ENCODE measurements at regions not wholly inside any gene's neighbourhood (a gene's known extent, or its start where the extent isn't known, plus 50 kb on each side); places are given as distances from the start of the nearest gene placed in this dataset.
A peak's percentile ranks its signal among the peaks of the same experiment; 100 is the strongest.

DNA sequence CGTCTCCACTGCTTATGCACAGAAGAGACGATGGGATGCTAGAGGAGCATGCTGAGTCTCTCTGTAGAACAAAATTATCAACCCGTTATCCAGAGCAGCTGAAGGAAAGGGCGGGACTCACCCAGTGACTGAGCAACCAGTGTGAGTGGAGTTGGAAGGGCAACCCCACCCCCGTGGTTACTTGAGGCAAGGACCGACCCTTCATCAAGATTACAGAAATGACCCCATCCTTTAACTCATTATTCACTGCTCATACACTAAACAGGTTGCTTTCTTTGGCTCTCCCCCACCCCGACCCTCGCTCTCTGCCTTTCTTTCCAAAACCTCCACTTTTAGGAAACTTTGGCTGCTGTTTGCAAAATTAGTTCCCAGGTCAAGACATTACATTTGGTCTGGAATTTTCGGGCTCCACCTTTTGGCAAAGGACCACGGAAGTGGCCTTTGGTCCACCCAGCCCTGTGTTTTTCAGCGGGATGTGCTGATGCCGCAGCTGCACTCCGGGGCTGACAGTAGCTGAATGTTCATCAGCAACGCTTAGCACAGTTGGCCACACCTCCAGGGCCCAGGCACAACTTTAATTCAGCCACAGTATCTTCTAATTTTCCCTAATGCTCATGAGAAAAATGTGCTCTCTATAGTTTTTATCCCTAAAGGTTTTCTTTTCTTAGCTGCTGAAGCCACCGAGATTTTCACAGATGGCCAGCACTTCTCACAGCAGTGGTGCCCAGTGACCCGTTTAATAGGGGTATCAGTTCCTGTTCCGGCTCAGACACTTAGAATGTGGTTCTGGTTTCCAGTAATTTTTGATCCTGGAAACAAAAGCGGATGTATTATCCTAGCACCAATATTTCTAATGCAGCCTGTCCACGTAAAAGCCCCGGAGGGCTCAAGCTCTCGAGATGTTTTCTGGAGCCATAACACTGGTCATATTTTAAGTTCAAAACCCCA lies 103.6 kb upstream of the NXT1 start:
- Mint-ChIP-seq H3K27ac (no peak overlapping the region), H3K9me3 (no peaks in the 10 kb centered on the region), H3K4me3 (no peak overlapping the region), H3K36me3 (no peaks in the 10 kb centered on the region), H3K4me1 (no peaks in the 10 kb centered on the region)
- no peak for DNase-seq (ENCODE audit: low spot score in 2 of 2)
- ATAC-seq, result no peak

DNA sequence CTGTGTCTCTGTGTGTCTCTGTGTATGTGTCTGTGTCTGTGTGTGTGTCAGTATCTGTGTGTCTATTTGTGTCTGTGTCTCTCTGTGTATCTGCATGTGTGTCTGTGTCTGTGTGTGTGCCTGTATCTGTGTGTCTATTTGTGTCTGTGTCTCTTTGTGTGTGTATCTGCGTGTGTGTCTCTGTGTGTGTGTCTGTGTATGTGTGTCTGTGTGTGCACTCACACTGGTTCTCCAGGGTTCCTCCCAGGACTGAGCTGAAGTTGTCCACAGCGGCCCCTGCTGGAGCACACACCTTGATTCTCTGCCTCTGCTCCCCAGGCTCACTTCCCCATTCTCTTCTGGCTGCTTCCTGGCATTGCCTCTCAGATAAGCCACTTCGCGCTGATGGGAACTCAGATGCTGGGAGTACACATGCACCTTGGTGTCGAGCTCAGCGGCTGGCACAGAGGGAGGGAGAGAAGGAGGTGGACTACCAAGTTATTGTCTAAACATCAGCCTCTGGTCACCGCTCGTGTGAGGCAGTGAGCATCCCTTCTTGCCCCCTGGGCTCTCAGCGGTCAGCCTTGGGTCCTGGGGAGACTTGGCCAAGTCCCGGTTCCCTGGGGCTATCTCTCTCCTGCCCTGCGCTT lies 104.9 kb upstream of the NXT1 start:
- ATAC-seq, result peak; percentile 55
- Mint-ChIP-seq H3K4me1 (no peaks in the 10 kb centered on the region), H3K36me3 (no peaks in the 10 kb centered on the region), H3K9me3 (peaks cover 2% of the 10 kb centered on the region), H3K27ac (no peak overlapping the region), H3K4me3 (no peak overlapping the region)
- DNase-seq (ENCODE audit: low spot score in 2 of 2), result no peak

DNA sequence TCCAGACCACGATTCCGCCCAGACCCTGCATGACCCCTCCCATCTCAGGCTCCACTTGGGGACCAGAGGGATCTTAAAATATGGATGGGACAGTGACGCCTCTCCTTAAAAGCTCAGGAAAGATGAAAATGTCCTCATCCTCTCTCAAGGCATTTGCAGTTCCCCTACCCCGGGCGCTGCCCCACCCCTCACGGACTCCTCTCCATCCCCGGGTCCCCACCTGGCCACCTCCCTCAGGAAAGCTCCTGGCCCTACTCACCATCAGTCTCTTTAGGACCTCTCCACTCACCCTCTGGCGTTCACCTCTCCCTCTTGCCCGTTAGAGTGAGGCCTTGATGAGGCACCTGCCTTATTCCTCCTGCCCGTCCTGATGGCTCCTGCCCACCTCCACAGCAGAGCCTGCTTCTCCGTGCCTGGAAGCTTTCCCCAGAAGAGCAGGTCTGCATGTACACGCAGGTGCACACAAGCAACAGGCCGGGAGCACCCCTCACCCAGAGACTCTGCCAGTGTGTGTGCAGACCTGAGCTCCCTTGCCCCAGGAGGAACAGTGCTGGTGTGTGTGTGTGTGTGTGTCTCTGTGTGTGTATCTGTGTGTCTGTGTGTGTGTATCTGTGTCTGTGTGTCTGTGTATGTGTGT lies 105.6 kb upstream of the NXT1 start:
- ATAC-seq (peak; percentile 31), DNase-seq (ENCODE audit: low spot score in 2 of 2) (no peak)
- H3K9me3 Mint-ChIP-seq, result peaks cover 2% of the 10 kb centered on the region
- no peaks in the 10 kb centered on the region for H3K4me1 Mint-ChIP-seq
- H3K4me3 Mint-ChIP-seq, result no peak overlapping the region
- no peaks in the 10 kb centered on the region for H3K36me3 Mint-ChIP-seq
- H3K27ac Mint-ChIP-seq, result no peak overlapping the region

DNA sequence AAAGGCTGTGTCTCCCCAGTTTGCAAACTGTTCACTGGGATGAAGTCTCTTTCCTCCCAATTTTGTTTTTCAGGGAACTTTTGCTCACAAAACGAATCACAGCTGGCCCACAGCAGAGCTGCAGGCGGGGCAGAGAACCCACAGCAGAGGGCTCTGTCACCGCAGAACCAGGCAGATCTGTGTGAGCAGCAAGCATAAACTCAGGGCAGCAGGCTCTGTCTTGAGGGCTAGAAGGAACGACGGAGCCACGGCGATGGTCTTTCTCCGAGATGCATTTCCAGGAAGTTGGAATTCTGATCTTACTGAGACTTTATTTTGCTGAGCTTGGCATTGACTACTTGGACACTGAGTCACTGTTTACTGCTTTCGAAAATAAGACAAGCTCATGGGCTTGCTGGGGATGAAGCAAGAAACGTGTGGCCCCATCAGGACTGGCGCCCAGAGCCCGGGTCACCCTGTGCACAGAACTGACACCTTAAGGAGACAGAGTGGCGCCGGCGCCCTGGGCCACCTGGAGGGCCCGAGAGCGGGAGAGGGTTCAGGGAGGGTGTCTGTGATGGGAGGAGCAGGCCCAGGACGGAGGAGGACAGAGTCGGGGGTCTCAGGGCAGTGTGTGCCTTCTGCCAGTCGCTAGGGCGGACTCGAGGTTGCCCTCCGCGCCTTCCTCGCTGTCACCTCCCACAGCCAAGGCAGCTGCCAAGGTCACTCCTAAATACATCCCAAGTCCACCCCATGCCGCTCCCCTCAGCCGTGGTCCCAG lies 106.3 kb upstream of the NXT1 start:
- ATAC-seq (no peak), DNase-seq (ENCODE audit: low spot score in 2 of 2) (no peak)
- peaks cover 8% of the 10 kb centered on the region for H3K9me3 Mint-ChIP-seq
- no peak overlapping the region for H3K27ac Mint-ChIP-seq
- no peak overlapping the region for H3K4me3 Mint-ChIP-seq
- no peaks in the 10 kb centered on the region for H3K4me1 Mint-ChIP-seq
- H3K36me3 Mint-ChIP-seq, result no peaks in the 10 kb centered on the region

DNA sequence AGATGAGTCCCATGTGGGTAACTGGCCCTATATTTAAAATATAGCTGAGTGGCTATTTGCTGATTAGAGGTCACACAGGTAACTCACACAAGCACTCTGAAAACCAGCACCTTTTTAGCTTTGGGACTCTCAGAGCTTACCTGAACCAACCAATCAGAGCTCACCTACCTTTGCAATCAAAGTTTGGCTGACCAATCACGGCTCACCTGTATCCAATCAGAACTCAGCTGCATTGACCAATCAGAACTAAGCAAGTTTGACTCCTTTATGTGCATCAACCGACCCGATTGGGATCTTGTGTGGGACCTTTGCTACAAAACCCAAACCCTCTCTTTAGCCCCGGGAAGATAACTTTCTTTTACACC lies 106.8 kb upstream of the NXT1 start:
- Mint-ChIP-seq H3K9me3 (peaks cover 13% of the 10 kb centered on the region), H3K36me3 (no peaks in the 10 kb centered on the region), H3K27ac (no peak overlapping the region), H3K4me1 (no peaks in the 10 kb centered on the region), H3K4me3 (no peak overlapping the region)
- ATAC-seq (no peak), DNase-seq (ENCODE audit: low spot score in 2 of 2) (no peak)

DNA sequence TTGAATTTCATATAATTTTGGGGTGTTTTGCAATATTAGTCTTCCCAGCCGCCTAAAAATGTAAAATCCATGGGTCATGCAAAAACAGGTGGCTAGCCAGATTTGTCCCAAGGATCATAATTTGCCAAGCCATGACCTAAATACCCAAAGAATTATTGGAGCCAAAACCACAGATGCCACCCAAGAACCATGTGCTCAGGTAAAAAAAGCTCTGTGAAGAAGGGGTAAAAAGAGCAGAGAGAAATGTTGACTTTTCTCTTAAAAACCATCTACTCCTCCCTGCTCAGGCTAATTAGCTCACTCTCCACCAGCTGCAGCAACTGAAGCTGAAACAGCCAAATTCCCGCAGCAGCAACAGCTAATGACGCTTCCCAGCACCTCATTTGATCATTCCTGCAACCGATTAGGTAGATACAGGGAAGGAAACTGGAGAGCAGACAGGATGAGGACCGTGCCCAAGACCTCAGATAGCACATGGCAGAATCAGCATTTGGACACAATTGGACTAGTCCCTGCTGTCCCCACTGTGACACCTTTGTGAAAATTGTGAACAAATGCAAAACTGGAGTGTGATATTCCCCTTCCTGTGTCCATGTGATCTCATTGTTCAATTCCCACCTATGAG lies 107.9 kb upstream of the NXT1 start:
- DNase-seq (ENCODE audit: low spot score in 2 of 2) (peak in 1 of 2 donors; percentile 6), ATAC-seq (no peak)
- Mint-ChIP-seq H3K4me1 (no peaks in the 10 kb centered on the region), H3K27ac (no peak overlapping the region), H3K9me3 (peaks cover 15% of the 10 kb centered on the region), H3K36me3 (no peaks in the 10 kb centered on the region), H3K4me3 (no peak overlapping the region)

DNA sequence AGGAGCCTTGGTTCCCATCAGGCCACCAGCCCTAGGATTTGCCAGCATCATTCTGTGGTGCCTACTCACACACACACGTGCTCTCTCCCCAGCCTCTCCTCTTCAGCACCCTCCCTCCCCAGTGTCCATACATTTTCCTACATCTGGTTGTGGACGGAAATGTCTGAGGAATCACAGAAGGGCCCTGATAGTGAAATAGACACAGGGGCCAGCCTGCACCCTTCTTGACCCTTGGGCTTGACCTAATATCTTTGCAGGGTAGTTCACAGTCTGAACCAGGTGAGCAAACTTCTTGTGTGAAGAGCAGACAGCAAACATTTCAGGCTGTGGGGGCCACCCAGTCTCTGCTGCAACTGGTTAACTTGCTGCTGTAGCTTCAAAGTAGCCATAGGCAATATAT lies 108.5 kb upstream of the NXT1 start:
- Mint-ChIP-seq H3K27ac (no peak overlapping the region), H3K9me3 (peaks cover 15% of the 10 kb centered on the region), H3K4me3 (no peak overlapping the region), H3K4me1 (no peaks in the 10 kb centered on the region), H3K36me3 (no peaks in the 10 kb centered on the region)
- ATAC-seq (no peak), DNase-seq (ENCODE audit: low spot score in 2 of 2) (peak in 1 of 2 donors; percentile 6)

DNA sequence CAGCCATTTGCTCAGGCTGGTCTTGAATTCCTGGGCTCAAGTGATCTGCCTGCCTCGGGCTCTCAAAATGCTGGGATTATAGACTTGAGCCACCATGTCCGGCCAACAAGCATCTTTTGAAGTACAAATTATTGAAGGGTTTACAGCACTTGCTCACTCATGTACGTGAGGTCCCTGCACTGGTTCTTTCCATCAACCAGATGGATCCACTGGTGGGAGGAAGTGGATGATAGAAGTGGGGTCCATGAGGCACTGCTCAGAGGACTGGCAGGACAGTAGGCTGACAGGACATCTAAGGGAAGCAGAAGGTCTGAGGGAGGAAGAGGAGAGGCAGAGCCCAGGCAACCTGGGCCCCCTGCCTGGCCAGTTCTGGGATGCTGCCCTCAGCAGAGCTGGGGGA lies 109.2 kb upstream of the NXT1 start:
- no peaks in the 10 kb centered on the region for H3K4me1 Mint-ChIP-seq
- no peak overlapping the region for H3K27ac Mint-ChIP-seq
- ATAC-seq, result no peak
- no peak overlapping the region for H3K4me3 Mint-ChIP-seq
- H3K9me3 Mint-ChIP-seq, result peaks cover 15% of the 10 kb centered on the region
- DNase-seq (ENCODE audit: low spot score in 2 of 2), result peak in 1 of 2 donors; percentile 22
- H3K36me3 Mint-ChIP-seq, result no peaks in the 10 kb centered on the region

DNA sequence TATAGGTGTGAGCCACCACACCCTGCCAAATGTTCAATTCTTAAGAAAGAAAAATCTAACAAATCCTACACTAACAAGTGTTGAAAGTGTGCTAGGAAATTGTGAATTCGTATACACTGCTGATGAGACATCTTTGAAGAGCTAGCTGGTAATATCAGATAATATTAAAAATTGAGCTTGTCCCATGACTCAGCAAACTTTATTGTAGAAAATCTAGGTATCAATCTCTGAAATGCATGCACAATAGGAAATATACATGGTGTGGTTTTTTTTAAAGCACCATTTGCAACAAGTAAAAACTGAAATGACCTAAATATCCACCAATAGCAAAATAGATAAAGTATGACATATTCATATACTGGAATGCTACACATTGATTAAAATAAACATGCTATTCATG lies 110.1 kb upstream of the NXT1 start:
- Mint-ChIP-seq H3K27ac (no peak overlapping the region), H3K36me3 (no peaks in the 10 kb centered on the region), H3K4me3 (no peak overlapping the region), H3K9me3 (peaks cover 15% of the 10 kb centered on the region), H3K4me1 (no peaks in the 10 kb centered on the region)
- DNase-seq (ENCODE audit: low spot score in 2 of 2) (no peak), ATAC-seq (no peak)

DNA sequence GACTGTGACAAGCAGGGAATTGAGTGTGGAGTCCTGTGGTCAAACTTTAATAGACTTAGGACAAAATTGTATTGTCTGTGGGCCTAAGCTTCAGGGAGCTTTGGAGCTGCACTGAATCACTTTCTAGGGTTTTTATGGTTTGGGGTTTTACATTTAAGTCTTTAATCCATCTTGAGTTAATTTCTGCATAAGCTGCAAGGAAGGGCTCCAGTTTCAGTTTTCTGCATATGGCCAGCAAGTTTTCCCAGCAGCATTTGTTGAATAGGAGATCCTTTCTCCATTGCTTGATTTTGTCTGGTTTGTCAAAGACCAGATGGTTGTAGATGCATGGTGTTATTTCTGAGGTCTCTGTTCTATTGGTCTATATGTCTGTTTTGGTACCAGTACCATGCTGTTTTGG lies 113.4 kb upstream of the NXT1 start:
- peak in 1 of 2 donors; percentile 2 for DNase-seq (ENCODE audit: low spot score in 2 of 2)
- Mint-ChIP-seq H3K27ac (no peak overlapping the region), H3K36me3 (no peaks in the 10 kb centered on the region), H3K4me3 (no peak overlapping the region), H3K4me1 (no peaks in the 10 kb centered on the region), H3K9me3 (peaks cover 20% of the 10 kb centered on the region)
- no peak for ATAC-seq

DNA sequence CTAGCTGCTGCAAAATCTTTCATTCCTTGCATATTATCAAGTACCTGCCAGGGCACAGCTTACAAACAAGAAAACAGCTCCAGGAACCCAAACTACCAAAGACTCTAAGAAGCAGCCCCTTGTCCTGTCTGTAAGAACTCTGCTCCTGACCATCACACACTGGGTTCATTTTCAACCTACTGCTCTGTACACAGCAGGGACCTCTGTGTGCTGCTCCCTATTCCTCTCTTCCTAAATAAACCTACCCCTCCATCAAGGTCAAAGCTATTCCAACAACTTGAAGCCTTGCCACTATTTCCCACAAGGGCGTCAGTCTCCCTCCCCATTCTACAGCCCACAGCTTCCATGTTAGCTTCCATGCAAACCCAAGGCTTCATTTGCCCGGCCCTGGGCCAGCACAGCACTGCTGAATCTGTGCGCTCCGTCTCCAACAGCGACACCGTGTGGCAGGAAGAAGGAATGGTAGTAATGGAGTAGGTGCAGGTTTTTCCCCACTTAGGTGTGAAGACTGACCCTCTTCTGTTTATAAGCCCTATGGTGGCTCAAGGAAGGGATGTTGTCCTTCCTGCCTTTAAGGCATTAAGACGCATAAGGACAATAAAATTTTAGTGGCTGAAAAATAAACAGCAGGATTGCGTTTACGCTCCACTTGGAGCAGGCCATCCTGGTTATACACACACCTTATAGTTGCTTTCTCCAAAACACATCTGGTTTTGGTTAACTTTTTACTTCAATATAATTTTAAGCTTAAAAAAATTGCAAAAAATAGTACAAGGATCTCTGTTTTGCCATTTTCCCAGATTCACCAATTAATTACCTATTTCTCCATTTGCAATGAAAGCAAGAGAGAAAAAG lies 115.2 kb upstream of the NXT1 start:
- H3K9me3 Mint-ChIP-seq, result peaks cover 24% of the 10 kb centered on the region
- no peaks in the 10 kb centered on the region for H3K4me1 Mint-ChIP-seq
- no peak for ATAC-seq
- no peak overlapping the region for H3K27ac Mint-ChIP-seq
- peak in 1 of 2 donors; percentile 54 for DNase-seq (ENCODE audit: low spot score in 2 of 2)
- no peaks in the 10 kb centered on the region for H3K36me3 Mint-ChIP-seq
- H3K4me3 Mint-ChIP-seq, result no peak overlapping the region

DNA sequence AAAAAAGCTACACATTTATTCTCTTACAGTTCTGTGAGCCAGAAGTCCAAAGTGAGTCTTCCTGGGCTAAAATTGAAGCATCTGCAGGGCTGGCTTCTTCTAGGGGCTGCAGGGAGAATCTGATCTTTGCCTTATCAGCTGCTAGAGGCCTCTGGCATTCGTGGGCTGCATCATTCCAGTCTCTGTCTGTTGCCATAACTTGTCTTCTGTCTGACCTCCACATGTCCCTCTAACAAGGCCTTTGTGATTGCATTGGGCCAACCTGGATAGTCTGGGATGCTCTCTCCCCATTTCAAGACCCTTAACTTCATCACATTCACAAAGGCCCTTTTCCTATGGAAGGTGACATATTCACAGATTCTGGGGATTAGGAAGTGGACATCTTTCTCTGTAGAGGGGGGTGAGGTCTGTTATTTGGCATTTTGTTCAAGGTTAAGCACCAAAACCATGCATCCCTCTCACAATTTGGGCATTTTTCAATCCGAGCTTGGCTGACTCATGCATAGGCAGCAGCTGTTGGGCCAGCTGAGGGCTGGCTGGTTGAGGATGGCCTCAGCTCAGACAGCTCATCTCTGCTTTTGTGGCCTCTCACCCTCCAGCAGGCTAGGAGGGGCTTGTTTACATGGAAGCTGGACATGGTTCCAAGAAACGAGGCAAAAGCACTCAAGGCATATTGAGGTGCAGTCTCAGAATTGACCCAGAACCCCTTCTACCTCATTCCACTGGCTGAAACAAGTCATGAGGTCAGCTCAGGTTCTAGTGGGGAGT lies 116.1 kb upstream of the NXT1 start:
- no peaks in the 10 kb centered on the region for H3K36me3 Mint-ChIP-seq
- DNase-seq (ENCODE audit: low spot score in 2 of 2), result peak in 1 of 2 donors; percentile 17
- H3K9me3 Mint-ChIP-seq, result peaks cover 20% of the 10 kb centered on the region
- no peaks in the 10 kb centered on the region for H3K4me1 Mint-ChIP-seq
- no peak overlapping the region for H3K27ac Mint-ChIP-seq
- no peak overlapping the region for H3K4me3 Mint-ChIP-seq
- no peak for ATAC-seq

DNA sequence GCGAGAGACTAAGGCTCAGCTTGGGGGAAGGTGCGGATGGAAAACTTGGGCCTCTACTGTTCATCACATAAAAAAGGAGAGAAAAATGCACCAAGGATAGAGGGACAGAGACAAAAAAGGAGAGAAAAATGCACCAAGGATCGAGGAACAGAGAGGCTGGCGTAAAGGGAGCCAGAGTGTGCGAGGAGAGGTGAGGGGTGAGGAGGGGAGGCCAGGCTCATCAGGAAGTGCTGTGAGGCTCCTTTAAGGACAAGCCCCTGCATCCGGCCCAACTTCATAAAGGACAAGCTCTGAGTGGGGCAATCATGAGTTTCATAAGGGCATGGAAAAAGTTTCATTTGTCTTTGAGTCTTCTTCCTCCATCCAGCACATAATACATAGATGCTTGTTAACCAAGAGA lies 117.2 kb upstream of the NXT1 start:
- H3K9me3 Mint-ChIP-seq, result peaks cover 11% of the 10 kb centered on the region
- no peaks in the 10 kb centered on the region for H3K36me3 Mint-ChIP-seq
- H3K27ac Mint-ChIP-seq, result no peak overlapping the region
- ATAC-seq (no peak), DNase-seq (ENCODE audit: low spot score in 2 of 2) (peak in 1 of 2 donors; percentile 6)
- no peak overlapping the region for H3K4me3 Mint-ChIP-seq
- H3K4me1 Mint-ChIP-seq, result no peaks in the 10 kb centered on the region
